Heart left ventricle (tissue), 16 donors: ENCODE measurements at regions not wholly inside any gene's neighbourhood (a gene's known extent, or its start where the extent isn't known, plus 50 kb on each side); places are given as distances from the start of the nearest gene placed in this dataset.

Experiments
- ATAC-seq, 4 donors: fragments of 200-7000 bp; cut with Tn5 transposase; one replicate each; pipeline ENCODE4 v1.9.1; 2020 to 2022; ENCODE audit warnings: moderate library complexity in 4 of 4, mild to moderate bottlenecking in 3 of 4, moderate number of reproducible peaks in 1 of 4
- DNase-seq, 5 donors: peaks; one replicate each; pipeline ENCODE4 v3.0.0-alpha.2; 2020
- H3K27ac ChIP-seq, 12 donors: fragments of 200-600 bp; sonication (generic) in 4 of 12; one replicate each; pipeline versions ENCODE4 v1.5.0 to v1.8.0; 2016 to 2022; ENCODE audit warnings: mild to moderate bottlenecking in 2 of 12
- H3K27me3 ChIP-seq, 9 donors: fragments of 200-600 bp; sonication (generic) in 2 of 9; one replicate each; pipeline versions ENCODE4 v1.5.1 to v1.8.0; 2016 to 2022; ENCODE audit warnings: mild to moderate bottlenecking in 3 of 9
- H3K36me3 ChIP-seq, 9 donors: fragments of 200-600 bp; sonication (generic) in 2 of 9; one replicate each; pipeline versions ENCODE4 v1.5.0 to v1.8.0; 2018 to 2022; ENCODE audit warnings: mild to moderate bottlenecking in 2 of 9
- H3K4me1 ChIP-seq, 12 donors: fragments of 200-600 bp; sonication (generic) in 4 of 12; one replicate each; pipeline versions ENCODE4 v1.5.0 to v1.8.0; 2016 to 2022; ENCODE audit warnings: mild to moderate bottlenecking in 3 of 12
- H3K4me3 ChIP-seq, 12 donors: fragments of 200-600 bp; sonication (generic) in 4 of 12; one replicate each; pipeline versions ENCODE4 v1.5.0 to v1.8.0; 2017 to 2022; ENCODE audit warnings: mild to moderate bottlenecking in 9 of 12, moderate library complexity in 4 of 12
- H3K9me3 ChIP-seq, 12 donors: fragments of 200-600 bp; sonication (generic) in 4 of 12; one replicate each; pipeline versions ENCODE4 v1.5.0 to v1.8.0; 2016 to 2022; ENCODE audit warnings: mild to moderate bottlenecking in 1 of 12
- CTCF ChIP-seq, 12 donors: fragments of 200-600 bp; sonication (generic) in 4 of 12; IDR thresholded peaks; one replicate each; pipeline versions ENCODE4 v1.5.0 to v1.8.0; 2018 to 2022; ENCODE audit warnings: antibody characterized with exemption in 12 of 12, mild to moderate bottlenecking in 5 of 12
- POLR2A ChIP-seq, 2 donors: fragments of 450-650 bp; IDR thresholded peaks; one replicate each; pipeline ENCODE4 v1.6.1; 2017; ENCODE audit warnings: antibody characterized with exemption in 2 of 2, mild to moderate bottlenecking in 2 of 2, moderate library complexity in 2 of 2
- WGBS, 4 donors: extraction: QIAGEN DNeasy Blood & Tissue Kit in 2 of 4; methylation state at CpG; one replicate each; pipeline versions ENCODE4 v1.1.5 to v1.1.7; 2013 to 2018; 5-methylcytosine and 5-hydroxymethylcytosine counted together
- intact Hi-C, 10 donors: fragments of 100-400 bp; cut with DNase I; formaldehyde crosslinking; loops; one replicate each; pipeline versions ENCODE4 v1.11.1 to v1.14.2; 2022
- donor health status: ischemic (EF 13 %, LVEDD 7.1; RV severe dilation, severe dysfunction).
- donor health status: healthy with polysubstance abuse.
- donor health status: DM: no; HTN: yes; CAD: no.
- donor health status: DM: no; HTN: no; CAD: no.
- donor health status: ischemic (EF 25% LVEDD 6.9; RV normal size, moderate dysfunction).
- donor health status: ischemic (EF 25% LVEDD 5.7; RV mildly dilated, moderate dysfunction).
- donor health status: healthy.
- donor health status: DM: yes; HTN: yes; CAD: no.
- donor health status: ischemic (EF 35%, LVEDD 5.7; RV mildly dilated, moderate dysfunction).
- donor health status: nonischemic (EF 11% LVEDD 7.7; RV severe dilation, severe dysfunction).
- donor health status: DM: yes; HTN: yes; CAD: no.
- donor health status: PGD.
- donor health status: ischemic (EF 29% LVEDD 5.4; RV normal size, mild dysfunction).
- donor health status: nonischemic (EF 23%, LVEDD 6.1; RV moderate dilation, normal function).

GRCh38 chr4:123455360-123455759 is 58.8 kb downstream of the SPRY1 start:
- ATAC-seq: no peak

GRCh38 chr4:123462007-123462406 is 65.4 kb downstream of the SPRY1 start:
- ATAC-seq: no peak
- intact Hi-C loops: no loop called here
- no peak overlapping the region for H3K27ac ChIP-seq

More at GRCh38 chr4:123455360-123455759, 58.8 kb downstream of the SPRY1 start:
- Histone ChIP-seq H3K4me3 (no peak overlapping the region), H3K4me1 (peaks cover 0 to 12% (median 0%) of the 10 kb centered on the region in 12 donors), H3K9me3 (no peaks in the 10 kb centered on the region), H3K27me3 (no peaks in the 10 kb centered on the region), H3K27ac (no peak overlapping the region), H3K36me3 (no peaks in the 10 kb centered on the region)
- intact Hi-C loops: no loop called here
- 46 to 87% (median 76%) methylated on average over 2 of the region's 2 CpGs for whole genome bisulfite sequencing, 4 donors
- DNase-seq: no peak
- no peak for TF ChIP-seq CTCF (IDR thresholded peaks at IDR 0.05)
- no peak for TF ChIP-seq POLR2A (IDR thresholded peaks at IDR 0.05)

GRCh38 chr4:123463869-123464268 is 67.3 kb downstream of the SPRY1 start:
- no peak overlapping the region for H3K4me3 ChIP-seq
- TF ChIP-seq POLR2A (IDR thresholded peaks at IDR 0.05) (no peak), CTCF (IDR thresholded peaks at IDR 0.05) (no peak)
- no peaks in the 10 kb centered on the region for H3K4me1 ChIP-seq
- 71 to 85% (median 76%) methylated on average over 3 of the region's 3 CpGs for WGBS, 4 donors
- H3K36me3 ChIP-seq: no peaks in the 10 kb centered on the region
- intact Hi-C loops: no loop called here
- H3K27me3 ChIP-seq: no peaks in the 10 kb centered on the region
- ATAC-seq (no peak), DNase-seq (no peak)
- no peak overlapping the region for H3K27ac ChIP-seq
- no peaks in the 10 kb centered on the region for H3K9me3 ChIP-seq

More at GRCh38 chr4:123462007-123462406, 65.4 kb downstream of the SPRY1 start:
- Histone ChIP-seq H3K4me1 (no peaks in the 10 kb centered on the region), H3K36me3 (no peaks in the 10 kb centered on the region), H3K4me3 (no peak overlapping the region), H3K9me3 (no peaks in the 10 kb centered on the region), H3K27me3 (no peaks in the 10 kb centered on the region)
- TF ChIP-seq CTCF (IDR thresholded peaks at IDR 0.05) (no peak), POLR2A (IDR thresholded peaks at IDR 0.05) (no peak)
- no peak for DNase-seq
- 90 to 95% (median 95%) methylated on average over 3 of the region's 3 CpGs for WGBS, 4 donors

- ATAC-seq (no peak), DNase-seq (no peak)
- Histone ChIP-seq H3K4me3 (no peak overlapping the region), H3K27me3 (no peaks in the 10 kb centered on the region), H3K36me3 (no peaks in the 10 kb centered on the region), H3K27ac (no peak overlapping the region), H3K9me3 (no peaks in the 10 kb centered on the region), H3K4me1 (no peaks in the 10 kb centered on the region)
- TF ChIP-seq CTCF (IDR thresholded peaks at IDR 0.05) (no peak), POLR2A (IDR thresholded peaks at IDR 0.05) (no peak)
- intact Hi-C loops: no loop called here
- WGBS, 4 donors: 73 to 97% (median 95%) methylated on average over 5 to 6 of the region's 6 CpGs
These were observed 68.8 kb downstream of the SPRY1 start for GRCh38 chr4:123465416-123465815.
